NCI-H1694 (cell line): ENCODE measurements at regions not wholly inside any gene's neighbourhood (a gene's known extent, or its start where the extent isn't known, plus 50 kb on each side); places are given as distances from the start of the nearest gene placed in this dataset.
"Not testable (repeated sequence)": the region's sequence is repeated elsewhere in the genome, so short reads cannot be mapped to it uniquely, and the experiment has no call there.

Source experiments
- DNase-seq: peaks from one replicate; lab custom pipeline; 2025; lab: John Stamatoyannopoulos, UW

DNA sequence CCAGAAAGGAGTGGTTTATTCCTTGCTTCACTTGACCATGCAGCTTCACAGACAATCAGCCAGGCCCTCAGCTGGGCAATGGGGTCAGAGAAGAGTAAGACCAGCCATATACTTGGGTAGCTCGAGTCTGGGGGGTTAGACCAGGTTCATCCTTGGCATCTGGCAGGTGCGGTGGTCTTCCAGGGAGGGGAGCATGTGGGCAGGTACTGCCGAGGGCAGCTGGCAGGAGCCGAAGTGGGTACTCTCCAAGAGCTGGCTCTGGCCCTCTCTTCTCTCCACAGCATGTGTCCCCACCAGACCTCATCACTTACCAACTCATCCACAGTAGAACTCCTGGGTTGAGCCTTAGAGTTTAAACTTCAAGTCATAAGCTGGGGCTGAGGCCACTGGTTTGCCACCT, 156.8 kb downstream of the FOXD2 start:
- DNase-seq = no peak

DNA sequence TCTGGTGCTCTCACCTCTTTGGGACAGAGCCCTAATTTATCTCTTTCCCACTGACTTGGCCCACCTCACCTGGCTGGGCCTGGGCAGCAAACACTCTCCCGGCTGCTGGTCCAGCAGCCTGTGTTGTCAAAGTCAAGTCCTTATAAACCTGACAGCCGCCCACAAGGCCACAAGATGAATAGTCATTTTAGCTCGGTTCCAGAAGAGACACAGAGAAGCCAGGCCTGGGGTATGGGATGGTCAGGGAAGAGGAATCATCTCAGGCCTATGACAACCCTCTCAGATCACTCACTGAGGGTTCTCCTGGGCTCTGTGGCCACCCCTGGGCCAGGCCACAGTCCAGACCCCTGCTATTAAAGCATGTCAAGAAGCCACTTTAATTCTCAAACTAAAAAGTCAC, 158.5 kb downstream of the FOXD2 start:
- DNase-seq = no peak

DNA sequence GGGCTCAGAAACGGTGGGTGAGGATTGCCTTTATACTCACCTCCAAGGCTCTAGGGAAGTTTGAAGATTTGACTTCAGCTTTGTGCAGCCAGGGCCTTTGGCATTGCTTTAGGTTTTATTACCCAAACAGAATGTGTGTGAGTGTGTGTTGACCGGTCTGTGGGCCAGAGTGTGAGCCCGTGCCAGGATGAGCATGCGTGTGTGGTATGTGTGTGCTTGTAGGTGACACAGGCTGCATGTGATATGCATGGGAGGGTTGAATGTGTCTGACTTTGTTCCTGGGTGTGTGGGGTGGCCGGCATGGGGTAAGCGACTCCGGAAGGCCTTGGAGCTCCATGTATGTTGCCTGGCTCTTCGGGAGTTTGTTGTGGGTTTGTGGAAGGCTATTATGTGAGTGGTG, 160.5 kb downstream of the FOXD2 start:
- no peak for DNase-seq

DNA sequence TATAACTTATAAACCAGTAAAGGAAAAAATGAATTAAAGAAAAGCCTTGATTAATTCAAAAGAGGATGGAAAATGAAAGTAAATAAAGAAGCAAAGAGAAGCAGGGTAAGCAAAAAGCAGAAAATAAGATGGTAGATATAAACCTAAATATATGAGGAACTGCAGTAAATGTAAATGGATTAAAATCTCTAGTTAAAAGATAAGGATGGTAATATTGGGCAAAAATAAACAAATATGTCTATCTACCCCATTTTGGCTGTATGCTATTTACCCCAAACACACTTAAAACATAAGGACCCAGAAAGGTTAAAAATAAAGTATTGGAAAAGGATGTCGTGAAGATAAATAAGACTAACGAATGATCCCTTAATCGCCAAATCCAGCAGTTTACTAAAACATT, 161.9 kb downstream of the FOXD2 start:
- DNase-seq = no peak

DNA sequence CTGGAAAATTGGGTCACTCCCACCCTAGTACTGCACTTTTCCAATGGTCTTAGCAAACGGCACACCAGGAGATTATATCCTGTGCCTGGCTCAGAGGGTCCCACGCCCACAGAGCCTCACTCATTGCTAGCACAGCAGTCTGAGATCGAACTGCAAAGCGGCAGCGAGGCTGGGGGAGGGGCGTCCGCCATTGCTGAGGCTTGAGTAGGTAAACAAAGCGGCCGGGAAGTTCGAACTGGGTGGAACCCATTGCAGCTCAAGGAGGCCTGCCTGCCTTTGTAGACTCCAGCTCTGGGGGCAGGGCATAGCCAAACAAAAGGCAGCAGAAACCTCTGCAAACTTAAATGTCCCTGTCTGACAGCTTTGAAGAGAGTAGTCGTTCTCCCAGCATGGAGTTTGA, 164.6 kb downstream of the FOXD2 start:
- not testable (repeated sequence) for DNase-seq

DNA sequence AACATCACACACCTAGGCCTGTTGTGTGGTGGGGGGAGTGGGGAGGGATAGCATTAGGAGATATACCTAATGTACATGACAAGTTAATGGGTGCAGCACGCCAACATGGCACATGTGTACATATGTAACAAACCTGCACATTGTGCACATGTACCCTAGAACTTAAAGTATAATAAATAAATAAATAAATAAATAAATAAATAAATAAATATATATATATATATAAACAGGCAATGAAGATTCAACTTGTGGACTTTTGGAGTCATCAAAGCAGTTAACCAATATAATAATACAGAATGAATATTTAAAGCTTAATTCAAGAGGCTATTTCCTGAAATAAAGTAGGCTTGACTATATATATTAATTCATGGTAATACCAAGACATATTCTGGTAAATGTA, 167.0 kb downstream of the FOXD2 start:
- not testable (repeated sequence) for DNase-seq

DNA sequence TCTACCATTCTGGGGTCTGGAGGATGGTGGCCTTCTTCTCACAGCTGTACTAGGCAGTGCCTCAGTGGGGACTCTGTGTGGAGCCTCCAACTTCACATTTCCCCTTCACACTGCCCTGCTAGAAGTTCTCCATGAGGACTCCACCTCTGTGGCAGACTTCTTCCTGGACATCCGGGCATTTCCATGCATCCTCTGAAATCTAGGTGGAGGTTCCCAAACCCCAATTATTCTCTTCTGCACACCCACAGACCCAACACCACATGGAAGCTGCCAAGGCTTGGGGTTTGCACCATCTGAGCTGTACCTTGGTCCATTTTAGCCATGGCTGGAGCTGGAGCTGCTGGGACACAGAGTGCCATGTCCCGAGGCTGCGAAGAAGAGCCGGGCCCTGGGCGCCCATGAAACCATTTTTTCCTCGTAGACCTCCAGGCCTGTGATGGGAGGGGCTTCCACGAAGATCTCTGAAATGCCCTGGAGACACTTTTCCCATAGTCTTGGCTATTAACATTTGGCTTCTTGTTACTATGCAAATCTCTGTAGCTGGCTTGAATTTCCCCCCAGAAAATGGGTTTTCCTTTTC, 170.5 kb downstream of the FOXD2 start:
- DNase-seq = no peak

DNA sequence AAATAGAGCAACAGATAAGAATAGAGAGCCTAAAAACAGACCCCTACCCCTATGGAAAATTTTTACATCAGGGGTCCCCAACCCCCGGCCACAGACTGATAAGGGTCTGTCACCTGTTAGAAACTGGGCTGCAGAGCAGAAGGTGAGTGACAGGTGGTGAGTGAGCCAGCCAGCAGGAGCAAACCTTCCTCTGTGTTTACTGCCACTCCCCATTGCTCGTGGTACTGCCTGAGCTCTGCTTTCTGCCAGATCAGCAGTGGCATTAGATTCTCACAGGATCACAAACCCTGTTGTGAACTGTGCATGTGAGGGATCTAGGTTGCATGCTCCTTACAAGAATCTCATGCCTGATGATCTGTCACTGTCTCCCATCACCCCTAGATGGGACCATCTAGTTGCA, 174.1 kb downstream of the FOXD2 start:
- no peak for DNase-seq

DNA sequence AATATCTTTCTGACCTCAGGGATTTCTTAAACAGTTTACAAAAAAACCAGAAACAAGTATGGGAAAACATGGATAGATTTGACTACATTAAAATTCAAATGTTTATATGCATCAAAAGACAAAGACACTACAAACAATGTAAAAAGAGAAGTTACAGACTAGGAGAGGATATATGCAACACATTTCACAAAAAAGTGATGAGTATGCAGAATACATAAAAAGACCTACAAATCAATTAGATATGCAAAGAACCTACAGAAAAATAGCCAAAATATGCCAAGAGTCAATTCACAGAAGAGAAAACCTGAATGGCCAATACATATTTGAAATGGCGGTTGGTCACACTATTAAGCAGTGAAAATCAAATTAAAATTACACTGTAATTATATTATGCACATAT, 175.0 kb downstream of the FOXD2 start:
- DNase-seq = no peak

DNA sequence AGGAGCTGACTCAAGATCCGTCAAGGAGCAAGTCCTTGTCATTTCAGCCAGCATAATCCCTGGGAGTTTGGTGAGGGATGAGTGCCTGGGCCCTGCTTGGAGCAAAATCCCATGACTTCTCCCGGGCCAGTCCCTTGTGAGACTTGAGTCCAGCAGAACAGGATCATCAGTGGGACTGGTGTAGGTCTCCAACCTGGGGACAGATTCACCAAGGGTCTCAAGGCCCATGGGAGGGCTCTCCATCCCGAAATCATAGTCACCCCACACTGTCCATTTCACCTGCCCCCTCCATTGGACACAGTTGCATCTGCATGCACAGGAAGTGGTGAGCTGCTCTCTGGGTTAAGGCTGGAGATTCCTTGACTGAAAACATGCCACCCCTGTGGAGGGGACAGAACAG, 178.2 kb downstream of the FOXD2 start:
- no peak for DNase-seq

DNA sequence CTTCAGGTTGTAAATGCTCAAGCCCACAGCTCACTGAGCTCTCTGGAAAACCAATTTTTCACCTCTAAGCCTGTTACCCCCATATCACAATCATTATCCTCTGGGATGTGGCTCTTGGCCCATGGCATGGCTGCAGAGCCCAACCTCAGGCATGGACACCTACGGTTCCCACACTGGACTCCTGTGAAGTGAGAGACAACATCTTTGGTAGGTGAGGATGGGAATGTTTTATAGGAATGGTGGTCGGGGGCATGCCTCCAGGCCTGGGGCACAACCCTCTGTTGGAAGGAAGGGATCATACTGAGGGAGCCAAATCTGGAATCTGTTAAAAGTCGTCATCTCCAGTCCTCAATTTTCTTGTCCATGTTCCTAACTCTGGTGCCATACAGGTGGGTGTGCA, 179.1 kb downstream of the FOXD2 start:
- DNase-seq = no peak

DNA sequence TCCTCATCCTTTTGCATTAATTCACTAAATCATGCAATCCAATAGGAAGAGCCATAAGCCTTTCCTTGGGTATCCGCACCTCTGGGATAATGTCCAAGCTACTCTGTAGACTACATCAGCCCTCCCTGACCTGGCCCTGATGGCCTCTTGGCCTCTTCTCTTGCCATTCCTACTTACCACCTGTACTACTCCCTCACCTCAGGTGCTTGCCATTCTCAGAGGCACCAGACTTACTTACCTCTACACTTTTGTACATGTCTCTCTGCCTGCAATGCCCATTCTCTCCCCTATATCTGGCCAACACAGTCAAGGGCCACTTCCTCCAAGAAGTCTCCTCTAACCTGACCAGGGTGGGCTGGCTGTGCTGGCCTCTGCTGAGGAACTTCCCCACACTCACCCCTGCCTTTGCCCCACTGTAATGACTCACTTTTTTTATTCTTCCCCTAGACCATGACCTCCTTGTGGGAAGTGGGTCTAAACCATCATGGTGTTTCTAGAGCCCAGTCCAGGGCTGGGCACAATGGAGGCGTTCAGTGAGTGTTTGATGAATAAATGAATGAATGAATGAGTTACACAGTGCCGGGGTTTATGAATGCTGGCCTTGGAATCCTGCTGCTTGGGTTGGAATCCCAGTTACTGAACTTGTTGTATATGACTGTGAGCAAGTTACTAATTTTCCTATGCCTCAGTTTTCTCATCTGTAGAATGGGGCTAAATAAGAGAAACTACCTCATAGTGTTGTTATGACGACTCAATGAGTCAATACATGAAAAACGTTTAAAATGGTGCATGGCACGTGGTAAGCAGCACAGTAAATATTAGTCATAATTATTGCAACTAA, 179.8 kb downstream of the FOXD2 start:
- no peak for DNase-seq

DNA sequence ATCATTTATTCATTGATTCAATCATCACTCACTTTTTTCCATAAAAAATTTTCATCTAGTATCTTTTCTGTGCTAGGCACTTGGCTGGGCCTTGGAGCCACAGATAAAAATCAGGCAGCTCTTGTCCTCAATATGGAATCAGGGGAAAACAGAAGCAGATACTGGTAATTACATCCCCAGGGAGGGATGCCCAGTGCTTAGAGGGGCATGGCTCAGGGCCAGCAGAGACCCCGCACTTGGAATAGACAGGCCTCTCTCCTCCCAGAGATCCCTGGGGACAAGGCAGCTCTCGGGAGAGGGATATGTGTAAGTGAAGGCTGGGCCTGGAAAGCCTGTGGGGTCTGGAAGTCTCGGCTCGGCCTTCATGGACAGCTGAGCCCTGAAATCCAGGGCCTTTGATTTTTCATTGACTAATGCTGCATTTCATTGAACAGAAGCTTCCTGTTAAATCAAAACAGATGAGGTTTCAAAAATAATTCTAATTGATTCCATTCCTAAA, 180.4 kb downstream of the FOXD2 start:
- no peak for DNase-seq

DNA sequence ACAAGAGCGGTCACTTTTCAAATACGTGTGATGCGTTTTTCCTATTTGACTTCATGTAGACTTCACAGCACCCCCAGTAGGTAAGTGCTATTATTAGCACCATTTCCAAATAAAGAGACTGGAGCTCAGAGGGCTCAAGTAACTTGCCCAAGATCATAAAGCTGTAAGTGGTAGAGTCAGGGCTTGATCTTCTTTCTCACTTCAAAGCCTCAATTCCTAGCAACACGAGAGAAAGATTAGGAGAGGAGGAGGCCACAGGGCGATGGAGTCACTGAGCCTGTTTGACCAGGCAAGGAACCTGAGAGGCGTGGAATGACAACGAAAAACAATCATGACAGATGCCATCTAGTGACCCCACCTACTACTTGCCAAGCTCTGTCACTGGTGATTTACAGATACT, 181.0 kb downstream of the FOXD2 start:
- no peak for DNase-seq

DNA sequence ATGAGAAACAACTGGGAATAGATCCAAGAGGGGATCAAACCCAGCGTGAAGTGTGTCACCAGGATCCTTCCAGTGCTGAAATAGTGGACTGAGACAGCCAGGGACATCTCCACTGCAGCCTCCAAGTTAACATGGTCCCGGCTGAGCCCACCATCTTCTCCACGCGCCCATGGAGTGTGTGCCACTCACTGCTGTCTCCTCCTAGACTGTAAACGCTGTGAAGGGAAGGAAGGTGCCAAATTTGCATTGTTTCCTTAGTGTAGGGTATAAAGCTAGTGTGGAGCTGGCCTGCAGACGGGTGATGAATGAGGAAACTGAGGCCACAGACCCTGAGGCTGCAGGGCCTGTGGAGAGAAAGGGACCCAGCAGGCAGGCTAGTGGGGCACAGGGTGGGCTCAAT, 183.6 kb downstream of the FOXD2 start:
- no peak for DNase-seq

DNA sequence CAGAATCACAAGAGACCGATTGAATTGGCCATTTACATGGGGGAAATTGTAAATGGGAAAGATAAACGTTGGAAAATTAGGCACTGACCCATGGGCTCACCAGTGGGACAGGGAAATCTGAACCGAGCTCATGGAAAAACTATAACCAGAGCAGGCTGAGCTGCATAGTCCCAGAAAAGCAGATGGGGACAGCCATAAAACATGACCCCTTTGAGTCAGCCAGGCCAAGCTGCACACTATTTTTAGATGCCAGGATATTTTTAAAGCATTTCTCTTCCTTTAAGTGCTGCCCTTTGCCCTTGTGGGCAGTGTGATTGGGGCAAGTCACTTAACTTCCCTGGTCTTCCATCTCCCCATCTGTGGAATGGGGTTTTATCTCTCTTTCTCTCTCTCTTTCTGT, 184.1 kb downstream of the FOXD2 start:
- DNase-seq = no peak

DNA sequence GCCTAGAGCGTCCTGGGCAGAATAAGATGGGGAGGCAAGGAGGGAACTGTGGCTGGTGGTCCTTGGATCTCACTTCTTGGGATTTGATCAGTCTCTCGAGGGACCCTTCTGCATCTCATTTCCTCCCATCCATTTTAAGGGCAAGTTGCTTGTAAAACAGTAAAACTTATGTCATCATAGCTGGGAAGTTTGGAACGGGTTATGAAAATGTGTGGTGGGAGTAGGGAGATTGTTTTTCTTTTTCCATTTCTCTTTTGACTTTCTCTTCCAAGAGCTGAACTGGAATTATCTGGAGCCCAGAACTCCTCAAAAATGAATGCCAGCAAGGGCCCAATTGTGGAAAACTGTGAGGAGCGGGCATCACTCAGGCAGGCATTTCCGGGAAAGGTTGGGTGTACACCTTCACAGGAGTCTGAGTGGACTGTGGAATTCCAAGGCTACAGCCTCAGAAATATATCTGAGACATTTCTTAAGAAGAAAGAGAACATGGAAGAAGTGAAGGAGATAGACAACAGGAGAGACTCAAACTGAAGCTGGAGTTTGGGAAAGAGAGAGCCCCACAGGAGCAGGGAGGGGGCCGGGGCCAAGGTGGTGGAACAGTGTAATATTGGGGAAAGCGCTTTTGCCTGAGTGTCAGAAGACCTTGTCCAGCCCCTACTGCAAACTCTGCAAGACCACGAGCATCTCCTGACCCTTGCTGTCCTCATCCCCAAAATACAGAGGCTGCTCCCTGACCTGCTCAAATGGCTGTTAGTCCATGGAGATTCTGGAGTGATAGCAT, 185.1 kb downstream of the FOXD2 start:
- no peak for DNase-seq

DNA sequence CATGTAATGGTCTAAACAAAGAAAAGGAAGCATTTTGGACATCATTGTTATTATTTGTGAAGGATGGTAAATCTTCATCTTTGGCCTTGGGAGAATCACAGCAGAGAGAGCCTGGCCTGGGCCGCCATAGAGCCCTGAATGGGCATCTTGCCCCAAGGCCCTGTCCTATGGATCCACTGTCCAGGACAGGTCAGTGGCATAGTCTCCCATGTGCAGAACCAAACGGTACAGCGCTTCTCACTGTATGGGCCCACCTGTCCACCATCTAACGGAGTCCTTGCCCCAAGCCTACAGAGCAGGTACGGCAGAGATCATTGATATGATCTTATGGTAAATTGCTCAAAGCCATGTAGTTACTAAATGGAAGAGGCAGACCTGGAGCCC, 185.7 kb downstream of the FOXD2 start:
- no peak for DNase-seq

DNA sequence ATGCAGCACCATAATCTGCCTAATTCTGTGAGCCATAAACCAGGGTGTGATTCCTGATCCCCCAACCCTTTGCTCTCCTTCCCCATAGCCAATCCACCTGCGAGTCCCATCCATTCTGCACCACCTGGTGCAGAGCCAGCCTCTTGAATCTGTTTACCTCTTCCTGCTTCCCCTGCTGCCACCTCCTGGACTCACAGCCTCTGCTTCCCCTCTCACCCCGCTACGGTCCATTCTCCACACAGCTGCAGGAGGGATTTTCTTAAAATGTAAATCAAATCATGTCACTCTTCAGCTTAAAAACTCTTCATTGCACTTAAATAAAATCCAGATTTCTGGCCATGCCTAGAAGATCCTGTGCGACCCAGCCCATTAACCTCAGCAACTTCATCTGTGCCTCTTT, 186.7 kb downstream of the FOXD2 start:
- DNase-seq = no peak

DNA sequence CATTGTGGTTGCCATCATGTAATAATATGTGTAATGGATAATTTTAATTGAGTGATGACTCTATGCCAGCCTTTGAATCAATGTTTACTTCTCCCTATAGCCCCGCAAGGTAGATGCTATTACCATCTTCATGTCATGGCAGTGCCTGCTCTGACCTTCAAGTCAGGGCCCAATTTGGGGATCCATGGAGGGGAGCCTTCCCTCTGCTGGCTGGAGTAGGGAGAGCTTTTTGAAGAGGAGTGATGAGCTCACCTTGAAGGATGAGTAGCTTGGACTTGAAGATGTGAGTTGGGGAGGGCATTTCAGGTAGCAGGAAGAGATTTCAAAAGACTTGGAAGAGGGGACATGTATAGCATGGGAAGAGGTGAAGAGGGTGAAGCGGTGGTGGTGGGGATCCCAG, 189.2 kb downstream of the FOXD2 start:
- no peak for DNase-seq

DNA sequence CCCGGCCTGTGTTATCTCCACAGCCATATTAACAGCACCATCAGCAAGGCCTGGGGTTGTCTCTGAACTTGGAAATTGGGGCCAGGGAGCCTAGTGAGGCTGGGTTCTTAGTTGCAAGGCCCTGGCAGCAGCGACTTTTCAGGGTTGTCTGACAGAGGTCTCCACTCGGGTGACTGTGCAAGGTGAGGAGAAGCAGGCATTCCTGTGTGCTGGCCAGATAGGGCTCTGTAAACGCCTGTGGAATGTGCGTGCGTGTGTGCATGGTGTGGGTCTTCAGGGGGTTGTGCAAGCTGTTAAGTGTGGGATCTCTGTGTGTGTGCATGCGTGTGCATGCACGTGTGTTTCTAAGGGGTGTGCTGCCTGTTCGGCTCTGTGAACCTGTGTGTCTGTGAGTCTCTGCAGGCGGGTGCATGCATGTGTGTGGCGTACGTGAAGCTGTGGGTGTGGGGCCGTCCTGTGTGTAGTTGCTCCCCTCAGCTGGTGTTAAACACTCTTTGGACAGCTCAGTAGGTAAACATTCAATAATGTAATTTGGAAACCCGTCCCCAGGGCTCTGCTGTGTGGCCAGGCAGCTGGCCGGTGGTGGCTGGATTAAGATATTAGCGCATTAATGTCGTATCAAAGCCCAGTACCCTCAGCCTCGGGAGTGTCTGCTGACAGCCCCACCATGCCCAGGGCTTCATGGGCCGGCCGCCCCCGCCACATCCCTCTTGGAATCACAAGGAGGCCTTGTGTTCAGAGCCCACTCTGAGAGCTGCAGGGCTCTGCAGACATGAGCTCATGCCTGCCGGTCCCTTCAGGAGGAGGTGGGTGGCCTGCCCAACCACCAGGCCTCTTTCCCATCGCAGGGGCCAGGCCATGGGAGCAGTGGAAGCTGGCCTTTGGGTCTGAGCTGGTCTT, 189.9 kb downstream of the FOXD2 start:
- DNase-seq = no peak

DNA sequence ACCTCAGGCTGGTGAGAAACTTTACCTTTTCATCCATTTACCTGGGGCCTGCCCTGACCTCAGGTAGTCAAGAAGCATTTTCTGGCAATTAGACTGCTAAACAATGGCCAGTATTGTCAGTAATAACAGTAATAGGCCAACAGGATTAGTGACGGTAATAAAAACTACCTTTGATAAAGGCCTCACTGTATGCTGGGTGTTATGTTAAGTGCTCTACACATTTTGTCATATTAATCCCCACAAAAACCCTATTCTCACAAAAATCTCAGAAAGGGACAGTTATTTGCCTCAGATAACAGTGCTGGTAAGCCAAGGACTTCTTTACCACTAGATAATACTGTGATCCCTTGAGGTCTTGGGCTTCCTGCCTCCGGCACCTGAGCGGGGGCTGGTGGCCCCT, 191.4 kb downstream of the FOXD2 start:
- DNase-seq = no peak
